HCT116 (cell line): ENCODE measurements at regions not wholly inside any gene's neighbourhood (a gene's known extent, or its start where the extent isn't known, plus 50 kb on each side); places are given as distances from the start of the nearest gene placed in this dataset.

Source experiments
- ATAC-seq: fragments of 200-7000 bp; cut with Tn5 transposase; 2 replicates; pipeline ENCODE4 v1.9.1; 2020; ENCODE audit warnings: mild to moderate bottlenecking, moderate library complexity
- BruUV-seq: library from RNA; stranded (reverse); fragments of 400-500 nt; replicated peaks from 2 replicates; lab custom pipeline; 2021; lab: Mats Ljungman, UMichigan
- CTCF ChIA-PET: fragments of 300-600 bp; sonication (Branson Sonifier 250); formaldehyde crosslinking; loops from one replicate; lab custom pipeline; 2021; ENCODE audit warnings: antibody characterized with exemption; lab: Charles Lee
- POLR2A ChIA-PET: fragments of 300-600, 350-600 bp; sonication (Branson Sonifier 250); formaldehyde crosslinking; loops from one replicate; lab custom pipeline; 2021; ENCODE audit warnings: antibody characterized with exemption; lab: Charles Lee
- RAD21 ChIA-PET, 2 experiments: fragments of 300-600 bp; sonication (Branson Sonifier 250); formaldehyde crosslinking; loops; one replicate each; lab custom pipeline; 2023; ENCODE audit warnings: low total read pairs in 2 of 2; ENCODE audit not compliant: uncharacterized antibody in 2 of 2, unreplicated experiment in 2 of 2, low non-redundant PET in 1 of 2; lab: Charles Lee
- DNase-seq: peaks from one replicate; pipeline ENCODE4 v3.0.0-alpha.2; 2010; ENCODE audit warnings: low read depth, low spot score
- H2AFZ ChIP-seq: fragments of 200-600 bp; shearing (Covaris generic), sonication (generic); 2 replicates; pipeline ENCODE4 v1.6.1; 2017; ENCODE audit warnings: low read depth, mixed run types, mixed read lengths, antibody characterized with exemption, low read length; ENCODE audit not compliant: poor library complexity, severe bottlenecking
- H3K27ac ChIP-seq: 2 replicates; pipeline ENCODE4 v1.5.1; 2012; ENCODE audit warnings: low read depth, low read length
- H3K27me3 ChIP-seq: fragments of 200-600 bp; sonication (generic); 2 replicates; pipeline ENCODE4 v1.6.1; 2016; ENCODE audit warnings: mixed run types, low read length, mixed read lengths; ENCODE audit not compliant: insufficient read depth
- H3K36me3 ChIP-seq, 2 experiments: fragments of 200-500 bp in 1 of 2; fragments of 200-600 bp in 1 of 2; sonication (Bioruptor generic) in 1 of 2; sonication (generic) in 1 of 2; 2 replicates each; pipeline versions ENCODE4 v1.5.1 to v1.6.1; 2014 to 2016; ENCODE audit warnings: low read length in 2 of 2, inconsistent platforms in 1 of 2, mixed read lengths in 1 of 2, mixed run types in 1 of 2; ENCODE audit not compliant: insufficient read depth in 2 of 2, control insufficient read depth in 1 of 2
- H3K4me1 ChIP-seq, 2 experiments: fragments of 200-600 bp in 1 of 2; sonication (generic) in 1 of 2; 2 replicates each; pipeline versions ENCODE4 v1.5.1 to v1.6.1; 2012 to 2017; ENCODE audit warnings: low read length in 2 of 2, inconsistent platforms in 1 of 2, mild to moderate bottlenecking in 1 of 2, mixed read lengths in 1 of 2, mixed run types in 1 of 2, moderate library complexity in 1 of 2; ENCODE audit not compliant: insufficient read depth in 2 of 2, control insufficient read depth in 1 of 2
- H3K4me2 ChIP-seq: fragments of 200-600 bp; sonication (generic); 2 replicates; pipeline ENCODE4 v1.6.1; 2017; ENCODE audit warnings: mixed run types, low read length, mixed read lengths
- H3K4me3 ChIP-seq, 2 experiments: fragments of 200-600 bp in 1 of 2; sonication (generic) in 1 of 2; replicated peaks in 1 of 2; 2 replicates each; pipeline ENCODE4 v1.5.1; 2011 to 2016; ENCODE audit warnings: low read length in 2 of 2, control low read depth in 1 of 2, low read depth in 1 of 2, mild to moderate bottlenecking in 1 of 2, mixed read lengths in 1 of 2, mixed run types in 1 of 2
- H3K79me2 ChIP-seq: fragments of 200-600 bp; sonication (generic); 2 replicates; pipeline ENCODE4 v1.6.1; 2017; ENCODE audit warnings: mild to moderate bottlenecking, mixed run types, low read length, moderate library complexity, mixed read lengths; ENCODE audit not compliant: insufficient read depth
- H3K9ac ChIP-seq: fragments of 200-600 bp; sonication (generic); 2 replicates; pipeline ENCODE4 v1.6.1; 2016; ENCODE audit warnings: low read length, mixed read lengths
- H3K9me2 ChIP-seq: fragments of 200-600 bp; sonication (generic), shearing (Covaris generic); 2 replicates; pipeline ENCODE4 v1.6.1; 2017; ENCODE audit warnings: mixed run types, mild to moderate bottlenecking, moderate library complexity; ENCODE audit not compliant: insufficient read depth
- H3K9me3 ChIP-seq, 2 experiments: fragments of 200-500 bp in 1 of 2; fragments of 200-600 bp in 1 of 2; sonication (Bioruptor generic) in 1 of 2; sonication (generic) in 1 of 2; 2 replicates each; pipeline ENCODE4 v1.6.1; 2014 to 2017; ENCODE audit warnings: low read length in 2 of 2, mixed read lengths in 2 of 2, inconsistent platforms in 1 of 2, low read depth in 1 of 2, mild to moderate bottlenecking in 1 of 2, mixed run types in 1 of 2, moderate library complexity in 1 of 2; ENCODE audit not compliant: control insufficient read depth in 1 of 2, insufficient read depth in 1 of 2
- H4K20me1 ChIP-seq: fragments of 200-600 bp; sonication (generic), shearing (Covaris generic); 2 replicates; pipeline ENCODE4 v1.6.1; 2017; ENCODE audit warnings: mixed run types, mild to moderate bottlenecking, moderate library complexity; ENCODE audit not compliant: insufficient read depth
- CBX3 ChIP-seq: IDR thresholded peaks from 2 replicates; pipeline ENCODE4 v1.6.1; 2012; ENCODE audit warnings: low read depth
- CEBPB ChIP-seq: IDR thresholded peaks from 2 replicates; pipeline ENCODE4 v1.6.1; 2012; ENCODE audit warnings: low read depth
- EGR1 ChIP-seq: IDR thresholded peaks from 2 replicates; pipeline ENCODE4 v1.6.1; 2012; ENCODE audit warnings: low read depth
- ELF1 ChIP-seq: IDR thresholded peaks from 2 replicates; pipeline ENCODE4 v1.6.1; 2012; ENCODE audit warnings: low read depth, borderline replicate concordance
- EZH2phosphoT487 ChIP-seq: fragments of 200-600 bp; IDR thresholded peaks from 2 replicates; pipeline ENCODE4 v1.6.1; 2018; ENCODE audit warnings: antibody characterized with exemption, borderline replicate concordance
- POLR2A ChIP-seq: IDR thresholded peaks from 2 replicates; pipeline ENCODE4 v1.7.0; 2011; ENCODE audit warnings: borderline replicate concordance; ENCODE audit not compliant: insufficient read depth, insufficient read length; ENCODE audit errors: extremely low read depth
- POLR2AphosphoS5 ChIP-seq: IDR thresholded peaks from 2 replicates; pipeline ENCODE4 v1.6.1; 2011; ENCODE audit warnings: mild to moderate bottlenecking, low read depth, low read length, moderate library complexity
- RAD21 ChIP-seq: IDR thresholded peaks from 2 replicates; pipeline ENCODE4 v1.6.1; 2012; ENCODE audit warnings: low read depth, mild to moderate bottlenecking
- REST ChIP-seq: IDR thresholded peaks from 2 replicates; pipeline ENCODE4 v1.6.1; 2012; ENCODE audit warnings: low read depth
- SIN3A ChIP-seq: IDR thresholded peaks from 2 replicates; pipeline ENCODE4 v1.6.1; 2012; ENCODE audit warnings: low read depth
- SRF ChIP-seq: IDR thresholded peaks from 2 replicates; pipeline ENCODE4 v1.6.1; 2012; ENCODE audit warnings: low read depth
- intact Hi-C: fragments of 100-400 bp; cut with micrococcal nuclease; formaldehyde crosslinking; loops from 2 replicates; pipeline ENCODE4 v1.10.0; 2022
- TF ChIP-seq, protein P1 (sequence below), 3 experiments: fragments of 200-600 bp in 1 of 3; sonication (generic) in 1 of 3; IDR thresholded peaks in 2 of 3; conservative IDR thresholded peaks in 1 of 3; 2 replicates each; pipeline ENCODE4 v1.5.1; 2012 to 2017; ENCODE audit warnings: low read depth in 2 of 3, low read length in 2 of 3, antibody characterized with exemption in 1 of 3, borderline replicate concordance in 1 of 3, control low read depth in 1 of 3, mild to moderate bottlenecking in 1 of 3, mixed read lengths in 1 of 3, mixed run types in 1 of 3, moderate library complexity in 1 of 3; ENCODE audit not compliant: insufficient read depth in 1 of 3
- TF ChIP-seq, protein P2 (sequence below): IDR thresholded peaks from 2 replicates; pipeline ENCODE4 v1.6.1; 2011; ENCODE audit warnings: mild to moderate bottlenecking, low read length, moderate library complexity; ENCODE audit not compliant: insufficient replicate concordance; ENCODE audit errors: extremely low read depth
- TF ChIP-seq, protein P3 (sequence below): IDR thresholded peaks from 2 replicates; pipeline ENCODE4 v1.6.1; 2012
- TF ChIP-seq, protein P4 (sequence below): IDR thresholded peaks from 2 replicates; pipeline ENCODE4 v1.6.1; 2012

GRCh38 chr2:157164891-157165290 is 92.6 kb upstream of the GALNT5 start (continued):
- TF ChIP-seq, protein P1, sequence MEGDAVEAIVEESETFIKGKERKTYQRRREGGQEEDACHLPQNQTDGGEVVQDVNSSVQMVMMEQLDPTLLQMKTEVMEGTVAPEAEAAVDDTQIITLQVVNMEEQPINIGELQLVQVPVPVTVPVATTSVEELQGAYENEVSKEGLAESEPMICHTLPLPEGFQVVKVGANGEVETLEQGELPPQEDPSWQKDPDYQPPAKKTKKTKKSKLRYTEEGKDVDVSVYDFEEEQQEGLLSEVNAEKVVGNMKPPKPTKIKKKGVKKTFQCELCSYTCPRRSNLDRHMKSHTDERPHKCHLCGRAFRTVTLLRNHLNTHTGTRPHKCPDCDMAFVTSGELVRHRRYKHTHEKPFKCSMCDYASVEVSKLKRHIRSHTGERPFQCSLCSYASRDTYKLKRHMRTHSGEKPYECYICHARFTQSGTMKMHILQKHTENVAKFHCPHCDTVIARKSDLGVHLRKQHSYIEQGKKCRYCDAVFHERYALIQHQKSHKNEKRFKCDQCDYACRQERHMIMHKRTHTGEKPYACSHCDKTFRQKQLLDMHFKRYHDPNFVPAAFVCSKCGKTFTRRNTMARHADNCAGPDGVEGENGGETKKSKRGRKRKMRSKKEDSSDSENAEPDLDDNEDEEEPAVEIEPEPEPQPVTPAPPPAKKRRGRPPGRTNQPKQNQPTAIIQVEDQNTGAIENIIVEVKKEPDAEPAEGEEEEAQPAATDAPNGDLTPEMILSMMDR (IDR thresholded peaks at IDR 0.05 in 2 of 3, conservative IDR thresholded peaks at IDR 0.05 in 1 of 3; ENCODE audit: borderline replicate concordance in 1 of 3, insufficient read depth in 1 of 3, low read depth in 2 of 3, low read length in 2 of 3), result no peak
- TF ChIP-seq EGR1 (no peak), SRF (no peak), CBX3 (no peak), SIN3A (no peak)
- TF ChIP-seq, protein P2, sequence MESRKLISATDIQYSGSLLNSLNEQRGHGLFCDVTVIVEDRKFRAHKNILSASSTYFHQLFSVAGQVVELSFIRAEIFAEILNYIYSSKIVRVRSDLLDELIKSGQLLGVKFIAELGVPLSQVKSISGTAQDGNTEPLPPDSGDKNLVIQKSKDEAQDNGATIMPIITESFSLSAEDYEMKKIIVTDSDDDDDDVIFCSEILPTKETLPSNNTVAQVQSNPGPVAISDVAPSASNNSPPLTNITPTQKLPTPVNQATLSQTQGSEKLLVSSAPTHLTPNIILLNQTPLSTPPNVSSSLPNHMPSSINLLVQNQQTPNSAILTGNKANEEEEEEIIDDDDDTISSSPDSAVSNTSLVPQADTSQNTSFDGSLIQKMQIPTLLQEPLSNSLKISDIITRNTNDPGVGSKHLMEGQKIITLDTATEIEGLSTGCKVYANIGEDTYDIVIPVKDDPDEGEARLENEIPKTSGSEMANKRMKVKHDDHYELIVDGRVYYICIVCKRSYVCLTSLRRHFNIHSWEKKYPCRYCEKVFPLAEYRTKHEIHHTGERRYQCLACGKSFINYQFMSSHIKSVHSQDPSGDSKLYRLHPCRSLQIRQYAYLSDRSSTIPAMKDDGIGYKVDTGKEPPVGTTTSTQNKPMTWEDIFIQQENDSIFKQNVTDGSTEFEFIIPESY, result no peak

DNA sequence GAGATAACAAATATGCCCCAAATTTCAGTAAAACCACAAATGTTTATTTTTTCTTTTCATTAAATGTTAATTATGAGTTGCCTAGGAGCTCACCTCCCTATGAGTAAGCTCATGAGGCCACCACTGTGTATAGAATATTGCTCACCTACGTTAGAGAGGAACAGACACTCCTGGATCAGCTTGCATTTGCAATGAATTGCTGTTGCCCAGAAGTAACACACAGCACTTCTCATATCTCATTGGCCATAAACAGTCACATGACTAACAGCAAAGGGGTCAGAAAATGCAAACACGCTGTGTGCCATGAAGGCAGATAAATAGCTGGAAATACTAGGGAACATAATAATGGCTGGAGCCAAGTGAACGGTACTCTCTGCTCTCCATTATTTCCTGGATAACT is 89.0 kb upstream of the GALNT5 start:
- Histone ChIP-seq H3K4me1 (no peaks in the 10 kb centered on the region), H3K36me3 (no peaks in the 10 kb centered on the region), H3K9me2 (no peaks in the 10 kb centered on the region), H3K27me3 (no peaks in the 10 kb centered on the region), H3K9ac (no peak overlapping the region), H3K4me2 (no peak overlapping the region), H3K79me2 (no peaks in the 10 kb centered on the region), H4K20me1 (no peaks in the 10 kb centered on the region), H3K27ac (no peak overlapping the region), H3K9me3 (no peaks in the 10 kb centered on the region), H2AFZ (no peak overlapping the region), H3K4me3 (no peak overlapping the region)
- intact Hi-C loops, result no loop called here
- no peak for DNase-seq
- RAD21 ChIA-PET, result no interaction called here
- no peak for ATAC-seq
- POLR2A ChIA-PET, result no interaction called here
- no TSS peak for BruUV-seq
- CTCF ChIA-PET, result no interaction called here
- TF ChIP-seq POLR2A, result no peak
- TF ChIP-seq, protein P2, result no peak
- TF ChIP-seq SRF, result no peak
- TF ChIP-seq, protein P3, sequence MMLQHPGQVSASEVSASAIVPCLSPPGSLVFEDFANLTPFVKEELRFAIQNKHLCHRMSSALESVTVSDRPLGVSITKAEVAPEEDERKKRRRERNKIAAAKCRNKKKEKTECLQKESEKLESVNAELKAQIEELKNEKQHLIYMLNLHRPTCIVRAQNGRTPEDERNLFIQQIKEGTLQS, result no peak
- TF ChIP-seq, protein P4, sequence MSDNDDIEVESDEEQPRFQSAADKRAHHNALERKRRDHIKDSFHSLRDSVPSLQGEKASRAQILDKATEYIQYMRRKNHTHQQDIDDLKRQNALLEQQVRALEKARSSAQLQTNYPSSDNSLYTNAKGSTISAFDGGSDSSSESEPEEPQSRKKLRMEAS, result no peak
- TF ChIP-seq EZH2phosphoT487, result no peak
- no peak for TF ChIP-seq CEBPB
- TF ChIP-seq POLR2AphosphoS5, result no peak
- no peak for TF ChIP-seq RAD21
- TF ChIP-seq CBX3, result no peak
- TF ChIP-seq SIN3A, result no peak
- TF ChIP-seq REST, result no peak
- no peak for TF ChIP-seq ELF1
